GM18951 (cell line): ENCODE measurements at regions not wholly inside any gene's neighbourhood (a gene's known extent, or its start where the extent isn't known, plus 50 kb on each side); places are given as distances from the start of the nearest gene placed in this dataset.
"Not testable (repeated sequence)": the region's sequence is repeated elsewhere in the genome, so short reads cannot be mapped to it uniquely, and the experiment has no call there.

ENCODE experiments used
- POLR2A ChIP-seq: IDR thresholded peaks from 4 replicates; pipeline ENCODE4 v1.6.1; 2011; ENCODE audit warnings: mild to moderate bottlenecking; ENCODE audit not compliant: insufficient read length, insufficient read depth; ENCODE audit errors: extremely low read depth
- in situ Hi-C: fragments of 300-500 bp; cut with MboI; formaldehyde crosslinking; loops from one replicate; pipeline ENCODE4 v1.12.0; 2022; ENCODE audit warnings: low sequenced_read_pairs, mixed read lengths, inconsistent platforms; ENCODE audit not compliant: unreplicated experiment

DNA sequence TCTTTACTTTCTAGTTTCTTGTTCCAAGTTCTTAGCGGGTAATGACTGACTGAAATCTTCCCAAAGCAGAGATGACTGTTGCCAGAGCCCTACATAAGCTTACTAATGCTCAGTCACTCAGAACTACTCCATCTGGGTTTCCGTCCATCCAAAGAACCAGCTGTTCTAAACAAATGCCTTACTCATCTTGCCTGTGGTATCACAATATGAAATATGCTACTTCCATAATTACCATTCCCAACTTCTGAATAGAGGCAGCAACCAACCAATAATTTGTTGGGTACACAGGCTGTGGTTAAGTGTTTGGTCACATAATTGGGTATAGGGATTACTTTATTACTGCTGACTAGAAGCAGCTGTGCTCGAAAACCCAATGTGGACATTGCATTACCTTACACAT, 930.2 kb upstream of the DIAPH2 start:
- no peak for TF ChIP-seq POLR2A
- in situ Hi-C loops = no loop called here

DNA sequence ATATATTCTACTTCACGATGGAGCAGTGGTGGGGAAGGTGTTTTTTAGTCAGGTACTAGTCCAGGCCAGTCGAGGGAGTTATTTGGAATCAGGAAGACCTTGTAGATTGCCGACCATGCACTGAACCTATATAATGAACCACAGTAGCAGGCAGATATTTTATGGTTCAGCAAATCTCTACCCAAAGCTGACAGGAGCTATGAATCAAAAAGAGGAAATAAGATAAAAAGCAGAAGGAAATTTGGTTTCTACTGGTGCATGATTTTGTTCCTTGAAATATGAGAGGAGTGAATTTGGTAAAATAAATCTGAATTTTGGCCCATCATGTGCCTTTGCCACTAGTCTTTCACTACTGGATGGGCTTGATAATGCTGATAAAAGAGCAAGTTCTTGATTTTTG, 924.3 kb upstream of the DIAPH2 start:
- TF ChIP-seq POLR2A = no peak
- in situ Hi-C loops = no loop called here

DNA sequence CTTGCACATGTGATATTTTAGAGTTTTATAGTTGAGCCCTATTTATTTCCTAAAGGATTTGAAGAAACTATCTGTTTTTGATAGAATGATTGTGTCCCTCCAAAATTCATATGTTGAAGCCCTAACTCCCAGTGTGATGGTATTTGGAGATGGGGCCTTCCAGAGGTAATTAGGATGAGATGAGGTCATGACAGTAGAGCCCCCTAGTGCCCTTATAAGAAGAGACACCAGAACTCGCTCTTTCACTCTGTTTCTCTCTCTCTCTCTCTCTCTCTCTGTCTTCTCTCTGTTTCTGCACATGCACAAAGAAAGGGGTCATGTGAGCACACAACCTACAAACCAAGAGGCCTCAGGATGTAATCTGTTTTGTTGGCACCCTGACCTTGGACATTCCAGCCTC, 921.9 kb upstream of the DIAPH2 start:
- no peak for TF ChIP-seq POLR2A
- in situ Hi-C loops = no loop called here

DNA sequence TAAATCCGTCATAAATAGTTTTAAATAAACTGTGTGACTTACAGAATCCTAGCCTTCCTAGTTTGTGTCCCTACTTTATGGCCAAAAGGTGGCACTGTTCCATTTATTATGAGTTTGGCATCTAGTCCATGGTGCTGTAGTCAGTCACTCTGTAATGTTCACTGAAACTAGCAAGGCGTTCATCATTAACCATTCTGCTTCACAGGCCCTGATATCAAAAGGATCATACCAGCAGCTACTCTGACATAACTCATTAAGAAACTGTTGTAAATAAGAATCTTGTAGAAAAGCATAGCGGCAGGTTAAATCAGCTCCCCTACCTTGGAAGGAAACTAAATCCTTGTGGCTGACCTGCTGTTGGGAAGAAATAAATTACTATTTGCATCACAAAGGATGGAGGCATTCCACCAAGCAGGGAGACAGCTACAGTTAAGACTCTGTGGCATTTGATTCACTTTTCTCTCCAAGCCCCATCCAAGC, 919.6 kb upstream of the DIAPH2 start:
- in situ Hi-C loops = no loop called here
- TF ChIP-seq POLR2A = no peak

DNA sequence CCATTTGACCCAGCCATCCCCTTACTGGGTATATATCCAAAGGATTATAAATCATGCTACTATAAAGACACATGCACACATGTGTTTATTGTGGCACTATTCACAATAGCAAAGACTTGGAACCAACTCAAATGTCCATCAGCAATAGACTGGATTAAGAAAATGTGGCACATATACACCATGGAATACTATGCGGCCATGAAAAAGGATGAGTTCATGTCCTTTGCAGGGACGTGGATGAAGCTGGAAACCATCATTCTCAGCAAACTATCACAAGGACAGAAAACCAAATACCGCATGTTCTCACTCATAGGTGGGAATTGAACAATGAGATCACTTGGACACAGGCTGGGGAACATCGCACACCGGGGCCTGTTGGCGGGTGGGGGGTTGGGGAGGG, 913.4 kb upstream of the DIAPH2 start:
- in situ Hi-C loops = not testable (repeated sequence)

DNA sequence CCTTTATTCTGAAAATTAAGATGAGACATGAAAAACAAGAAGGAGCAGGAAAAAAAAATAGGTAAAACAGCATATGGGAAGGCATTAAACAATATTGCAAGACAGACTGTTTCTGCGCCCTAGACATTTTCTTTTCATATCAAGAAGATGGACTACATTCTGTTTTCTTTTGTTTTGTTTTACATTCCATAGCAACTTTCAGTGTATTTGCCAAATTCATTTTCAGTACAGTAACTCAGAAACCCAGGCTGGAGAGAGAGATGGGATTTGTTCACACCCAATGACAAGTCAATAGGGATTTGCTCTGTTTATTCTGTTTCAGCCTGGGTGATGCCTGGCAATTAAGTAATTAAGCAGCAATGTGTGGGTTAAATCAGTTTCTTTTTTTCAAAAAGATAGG, 892.8 kb upstream of the DIAPH2 start:
- TF ChIP-seq POLR2A = no peak
- in situ Hi-C loops = no loop called here

DNA sequence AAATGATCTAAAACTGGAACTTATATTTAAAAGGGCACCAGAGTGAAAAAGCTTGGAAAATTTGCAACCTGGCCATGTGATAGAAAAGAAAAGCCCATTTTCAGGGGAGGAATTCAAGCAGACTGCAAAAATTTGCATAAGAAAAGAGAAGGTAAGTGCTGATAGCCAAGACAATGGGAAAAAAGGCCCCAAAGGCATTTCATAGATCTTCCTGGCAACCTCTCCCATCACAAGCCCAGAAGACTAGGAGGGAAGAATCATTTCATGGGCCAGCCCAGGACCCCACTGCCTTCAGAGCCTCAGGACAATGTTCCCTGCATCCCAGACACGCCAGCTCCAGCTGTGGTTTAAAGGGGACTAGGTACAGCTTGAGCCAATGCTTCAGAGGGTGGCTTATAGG, 887.3 kb upstream of the DIAPH2 start:
- no peak for TF ChIP-seq POLR2A
- in situ Hi-C loops = no loop called here

DNA sequence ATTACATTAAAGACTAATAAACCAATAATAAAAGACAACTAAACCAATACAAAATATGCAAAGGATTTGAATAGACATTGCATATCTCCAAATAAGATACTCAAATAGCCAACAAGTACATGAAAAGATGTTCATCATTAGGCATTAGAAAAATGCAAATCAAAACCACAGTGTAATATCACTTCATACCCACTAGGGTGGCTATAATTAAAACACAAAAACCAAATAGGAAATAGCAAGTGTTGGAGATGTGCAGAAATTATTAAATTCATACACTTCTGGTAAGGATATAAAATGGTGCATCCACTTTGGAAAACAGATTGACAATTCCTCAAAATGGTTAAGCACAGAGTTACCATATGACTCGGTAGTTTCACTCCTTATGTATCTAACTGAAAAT, 860.8 kb upstream of the DIAPH2 start:
- in situ Hi-C loops = no loop called here
- no peak for TF ChIP-seq POLR2A

DNA sequence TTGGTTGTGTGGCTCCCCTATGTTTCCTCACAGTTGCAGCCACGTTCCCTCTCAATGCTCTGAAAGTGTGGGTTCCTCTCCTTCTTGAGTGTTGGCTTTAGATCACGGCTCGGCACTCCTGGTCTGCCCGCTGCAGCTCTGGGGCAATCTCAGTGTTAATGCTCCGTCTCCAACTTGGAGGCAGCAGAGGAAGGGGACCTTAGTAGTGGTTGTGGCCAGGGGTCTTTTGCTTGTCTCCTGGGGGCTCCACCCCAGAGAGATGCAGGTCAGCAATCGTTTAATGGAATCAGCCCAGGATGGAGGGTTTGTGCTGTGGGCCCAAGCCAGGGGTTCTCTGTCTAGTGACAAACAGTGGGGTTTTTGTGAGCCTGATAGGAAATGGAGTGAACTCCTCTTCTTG, 849.4 kb upstream of the DIAPH2 start:
- in situ Hi-C loops = no loop called here
- no peak for TF ChIP-seq POLR2A

DNA sequence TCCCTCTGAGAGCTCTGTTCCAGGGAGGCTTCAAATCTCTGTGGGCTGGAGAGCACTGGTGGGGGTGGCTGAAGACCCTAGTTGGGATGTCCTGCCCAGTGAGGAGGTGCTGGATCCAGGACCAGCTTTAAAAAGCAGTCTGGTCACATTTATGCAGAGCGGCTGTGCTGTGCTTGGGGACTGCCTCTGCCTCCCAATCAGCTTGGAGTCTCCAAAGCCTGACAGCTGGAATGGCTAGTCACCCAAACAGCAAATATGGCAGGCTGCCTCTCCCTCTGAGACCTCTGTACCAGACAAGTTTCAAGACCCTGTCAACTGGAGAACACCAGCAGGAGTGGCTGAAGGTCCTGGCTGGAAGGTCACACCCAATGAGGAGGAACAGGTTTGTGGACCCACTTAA, 848.1 kb upstream of the DIAPH2 start:
- in situ Hi-C loops = no loop called here
- TF ChIP-seq POLR2A = no peak

DNA sequence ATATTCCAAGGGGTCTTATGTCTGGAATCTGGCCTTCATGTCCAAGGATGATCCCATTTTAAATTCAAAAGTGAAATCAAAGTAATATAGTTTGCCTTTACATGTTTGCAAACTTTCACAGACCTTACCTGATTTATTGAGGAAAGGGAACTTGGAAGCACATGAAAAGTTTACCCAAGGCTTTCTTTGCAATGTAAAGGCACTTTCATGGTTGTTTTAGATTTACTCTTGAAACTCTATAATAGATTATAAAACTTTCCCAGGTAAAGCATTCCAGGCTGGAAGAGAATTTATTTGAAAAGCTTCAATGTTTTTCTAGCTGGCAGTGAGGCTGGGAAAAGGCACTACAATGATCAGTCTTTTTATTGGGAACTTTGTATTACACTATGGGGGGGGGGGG, 842.8 kb upstream of the DIAPH2 start:
- TF ChIP-seq POLR2A = no peak
- in situ Hi-C loops = no loop called here

DNA sequence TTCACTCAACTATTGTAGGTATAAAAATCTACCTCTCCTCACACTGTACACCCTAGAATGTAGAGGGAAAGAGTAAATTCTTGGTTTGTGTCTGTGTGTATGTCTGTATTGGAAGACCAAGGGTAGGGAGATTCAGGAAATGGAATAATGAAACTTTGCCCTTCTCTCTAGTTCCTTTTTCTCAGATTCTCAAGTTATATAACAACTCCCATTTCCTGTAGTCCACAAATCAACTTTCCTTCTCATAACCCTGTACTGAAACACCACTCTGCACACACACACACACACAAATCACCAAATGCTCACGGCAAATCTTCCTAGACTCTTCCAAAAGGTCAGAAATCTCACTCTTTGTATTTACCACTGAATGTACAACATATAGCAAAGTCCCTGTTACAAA, 824.5 kb upstream of the DIAPH2 start:
- in situ Hi-C loops = no loop called here
- TF ChIP-seq POLR2A = no peak

DNA sequence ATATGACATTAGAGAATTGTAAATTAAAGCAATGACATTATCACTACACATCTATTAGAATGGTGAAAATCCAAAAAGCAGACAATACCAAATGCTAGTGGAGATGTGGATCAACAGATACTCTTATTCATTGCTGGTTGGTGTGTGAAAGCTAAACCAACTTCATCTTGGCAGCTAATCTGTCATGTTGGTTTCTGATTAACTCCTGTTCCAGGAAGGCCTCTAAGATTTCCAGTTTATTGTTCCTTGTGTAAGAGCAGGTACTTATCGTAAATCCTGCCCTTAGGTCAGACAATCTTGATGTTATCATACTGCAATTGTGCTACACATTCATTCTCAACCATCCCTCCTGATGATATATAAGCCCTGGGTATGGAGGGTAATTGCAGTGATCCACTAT, 809.0 kb upstream of the DIAPH2 start:
- in situ Hi-C loops = no loop called here
- TF ChIP-seq POLR2A = no peak

DNA sequence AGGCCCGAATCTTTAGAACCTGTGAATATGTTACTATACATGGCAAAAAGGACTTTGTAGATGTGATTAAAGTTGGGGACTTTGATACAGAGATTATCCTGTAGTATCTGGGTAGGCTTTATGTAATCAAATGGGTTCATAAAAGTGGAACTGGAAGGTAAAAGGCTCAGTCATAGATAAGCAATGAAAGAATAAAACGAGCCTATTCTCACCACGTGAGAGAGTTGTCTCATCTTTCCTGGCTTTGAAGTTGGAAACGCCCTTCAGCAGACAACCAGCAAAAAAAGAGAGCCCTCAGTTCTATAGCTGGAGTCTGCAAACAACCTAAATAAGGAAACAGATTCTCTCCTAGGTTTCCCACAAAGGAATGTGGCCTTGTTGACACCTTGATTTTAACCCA, 805.8 kb upstream of the DIAPH2 start:
- in situ Hi-C loops = no loop called here
- no peak for TF ChIP-seq POLR2A

DNA sequence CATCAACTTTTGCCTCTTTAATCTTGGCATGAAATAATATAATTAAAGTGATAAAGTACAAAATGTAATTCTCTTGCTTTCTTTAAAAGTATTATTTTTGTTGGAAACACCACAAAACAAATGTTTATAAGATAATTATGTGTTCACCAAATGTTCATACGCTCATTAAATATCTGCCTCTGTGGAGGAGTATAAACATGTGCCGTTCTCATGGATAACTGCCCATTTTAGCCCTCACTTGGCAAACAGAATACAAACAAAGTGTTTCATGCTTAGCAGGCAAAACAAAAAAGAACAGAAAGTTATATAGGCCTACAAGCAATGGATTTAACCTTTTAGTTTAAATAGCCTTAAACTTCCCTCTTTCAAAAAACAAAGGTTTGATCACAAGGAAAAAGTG, 800.5 kb upstream of the DIAPH2 start:
- in situ Hi-C loops = no loop called here
- TF ChIP-seq POLR2A = no peak

DNA sequence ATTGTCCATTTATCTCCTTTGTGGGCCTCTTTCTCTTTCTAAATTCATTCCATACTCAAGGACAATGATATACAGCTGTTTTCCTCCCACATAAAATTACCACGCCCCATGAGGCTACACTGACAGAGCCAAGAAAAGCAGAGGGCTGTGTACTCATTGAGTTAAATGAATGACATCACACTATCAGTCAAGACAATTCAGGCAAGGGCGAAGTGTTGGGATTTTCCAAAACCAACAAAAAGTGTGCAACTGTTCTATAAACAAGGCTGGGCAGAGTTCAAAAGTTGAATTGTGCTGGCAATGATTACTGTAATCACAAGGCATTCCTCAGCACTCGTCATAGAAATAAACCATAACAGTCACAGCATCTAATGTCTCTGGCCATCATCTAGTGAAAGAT, 799.6 kb upstream of the DIAPH2 start:
- TF ChIP-seq POLR2A = no peak
- in situ Hi-C loops = no loop called here

DNA sequence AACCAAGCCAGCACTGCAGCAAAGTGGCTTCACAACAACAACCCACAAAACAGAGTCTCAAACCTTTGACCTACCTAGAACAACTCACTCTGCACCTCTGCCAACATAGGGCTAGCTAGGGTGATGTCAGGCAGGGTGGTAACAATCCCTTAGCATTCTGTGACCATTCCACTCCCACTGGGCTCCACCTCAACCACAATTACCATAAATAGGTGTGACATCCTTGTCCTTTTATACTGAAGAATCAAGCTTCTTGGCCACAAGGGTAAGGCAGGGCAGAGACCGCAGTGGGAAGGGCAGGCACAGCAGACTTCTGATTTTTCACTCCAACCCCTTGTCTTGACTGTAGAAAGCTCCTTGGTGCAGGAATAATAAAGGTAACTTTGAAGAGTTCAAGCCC, 795.4 kb upstream of the DIAPH2 start:
- TF ChIP-seq POLR2A = no peak
- in situ Hi-C loops = no loop called here
